GM12878 (cell line): ENCODE measurements at regions not wholly inside any gene's neighbourhood (a gene's known extent, or its start where the extent isn't known, plus 50 kb on each side); places are given as distances from the start of the nearest gene placed in this dataset.

Experiments
- ATAC-seq: fragments of 200-7000 bp; cut with Tn5 transposase; 3 replicates; pipeline ENCODE4 v1.9.1; 2020; ENCODE audit warnings: mild to moderate bottlenecking, moderate library complexity
- BruUV-seq: library from RNA; stranded (reverse); fragments of 400-500 nt; replicated peaks from 2 replicates; lab custom pipeline; 2021; lab: Mats Ljungman, UMichigan
- CTCF ChIA-PET: fragments of 300-600 bp; sonication (Branson Sonifier 250); formaldehyde crosslinking; extraction: SDS; loops from one replicate; lab custom pipeline; 2021; ENCODE audit warnings: inconsistent platforms; lab: Yijun Ruan, JAX
- POLR2A ChIA-PET: fragments of 350-600 bp; formaldehyde crosslinking; extraction: SDS; loops from one replicate; lab custom pipeline; 2021; ENCODE audit warnings: inconsistent platforms; lab: Charles Lee
- RAD21 ChIA-PET: fragments of 300-600 bp; sonication (Branson Sonifier 250); formaldehyde crosslinking; loops from one replicate; lab custom pipeline; 2023; ENCODE audit warnings: antibody characterized with exemption; ENCODE audit not compliant: unreplicated experiment; lab: Charles Lee
- SMC1A ChIA-PET: fragments of 300-600 bp; sonication (Branson Sonifier 250); formaldehyde crosslinking; loops from one replicate; lab custom pipeline; 2023; ENCODE audit not compliant: unreplicated experiment, uncharacterized antibody; lab: Charles Lee
- DNase-seq: peaks from one replicate; pipeline ENCODE4 v3.0.0-alpha.2; 2011; ENCODE audit warnings: low read depth, low spot score
- FAIRE-seq: peaks from 3 replicates; lab custom pipeline; 2011; peaks lifted over from hg19 to GRCh38; lab: Jason Lieb, UNC
- H2AFZ ChIP-seq: 2 replicates; pipeline ENCODE4 v1.6.0; 2011; ENCODE audit warnings: low read depth, low read length, control low read depth; ENCODE audit not compliant: control insufficient read depth
- H3K27ac ChIP-seq: 2 replicates; pipeline ENCODE4 v1.5.1; 2011; ENCODE audit warnings: control low read depth; ENCODE audit not compliant: control insufficient read depth, insufficient read depth
- H3K27me3 ChIP-seq, 2 experiments: replicated peaks in 1 of 2; 2 replicates each; pipeline versions ENCODE4 v1.6.0 to v1.6.1; 2011; ENCODE audit warnings: low read length in 1 of 2; ENCODE audit not compliant: control insufficient read depth in 2 of 2, insufficient read depth in 2 of 2
- H3K36me3 ChIP-seq, 2 experiments: 2 replicates each; pipeline ENCODE4 v1.5.1; 2011; ENCODE audit warnings: low read length in 1 of 2; ENCODE audit not compliant: control insufficient read depth in 2 of 2, insufficient read depth in 2 of 2
- H3K4me1 ChIP-seq: 2 replicates; pipeline ENCODE4 v1.6.1; 2011; ENCODE audit warnings: mild to moderate bottlenecking, low read length, moderate library complexity, mixed read lengths; ENCODE audit not compliant: control insufficient read depth, insufficient read depth
- H3K4me2 ChIP-seq: 2 replicates; pipeline ENCODE4 v1.6.0; 2011; ENCODE audit warnings: control low read depth; ENCODE audit not compliant: control insufficient read depth, insufficient read depth
- H3K4me3 ChIP-seq: fragments of 200-600 bp; sonication (generic); 2 replicates; pipeline ENCODE4 v1.5.1; 2016
- H3K79me2 ChIP-seq: 2 replicates; pipeline ENCODE4 v1.6.0; 2011; ENCODE audit warnings: low read length; ENCODE audit not compliant: control insufficient read depth, insufficient read depth
- H3K9ac ChIP-seq: 2 replicates; pipeline ENCODE4 v1.8.0; 2011; ENCODE audit warnings: low read length, control low read depth, mixed read lengths; ENCODE audit not compliant: control insufficient read depth, insufficient read depth
- H3K9me3 ChIP-seq: replicated peaks from 3 replicates; pipeline ENCODE4 v1.5.1; 2011; ENCODE audit warnings: mild to moderate bottlenecking, low read length; ENCODE audit not compliant: control insufficient read depth, insufficient read depth
- H4K20me1 ChIP-seq: 2 replicates; pipeline ENCODE4 v1.6.0; 2011; ENCODE audit not compliant: control insufficient read depth, insufficient read depth
- BCL3 ChIP-seq: IDR thresholded peaks from 2 replicates; pipeline ENCODE4 v1.6.1; 2011; ENCODE audit warnings: borderline replicate concordance, low read depth, mild to moderate bottlenecking, moderate library complexity, low read length; ENCODE audit not compliant: insufficient read depth, poor library complexity, severe bottlenecking
- CTCF ChIP-seq, 3 experiments: IDR thresholded peaks in 2 of 3; conservative IDR thresholded peaks in 1 of 3; 2 replicates each; pipeline ENCODE4 v1.5.1; 2011; ENCODE audit warnings: low read depth in 3 of 3, low read length in 3 of 3, mild to moderate bottlenecking in 3 of 3, control low read depth in 2 of 3, moderate library complexity in 2 of 3, inconsistent platforms in 1 of 3, mixed read lengths in 1 of 3; ENCODE audit not compliant: control insufficient read depth in 2 of 3, insufficient read depth in 1 of 3; ENCODE audit errors: extremely low read depth in 1 of 3
- IRF4 ChIP-seq: IDR thresholded peaks from 2 replicates; pipeline ENCODE4 v1.6.1; 2011; ENCODE audit warnings: low read depth, low read length
- JUNB ChIP-seq: IDR thresholded peaks from 2 replicates; pipeline ENCODE4 v1.6.1; 2016; ENCODE audit warnings: antibody characterized with exemption, mild to moderate bottlenecking
- TCF3 ChIP-seq: IDR thresholded peaks from 2 replicates; pipeline ENCODE4 v1.6.1; 2012; ENCODE audit warnings: low read depth, mild to moderate bottlenecking, low read length, borderline replicate concordance; ENCODE audit not compliant: insufficient read depth
- YY1 ChIP-seq: IDR thresholded peaks from 2 replicates; pipeline ENCODE4 v1.6.1; 2011; ENCODE audit warnings: low read depth, mild to moderate bottlenecking, low read length
- WGBS: methylation state at CpG from one replicate; pipeline ENCODE4 v1.1.6; 2016; ENCODE audit warnings: low lambda C conversion rate; ENCODE audit not compliant: insufficient replicate concordance, insufficient coverage; ENCODE audit errors: missing lambda C conversion rate; 5-methylcytosine and 5-hydroxymethylcytosine counted together
- in situ Hi-C: fragments of 300-500 bp; cut with MboI; formaldehyde crosslinking; loops from 9 replicates; pipeline ENCODE4 v1.14.3; 2018; ENCODE audit warnings: mixed read lengths
- intact Hi-C: fragments of 100-400 bp; cut with micrococcal nuclease; formaldehyde crosslinking; loops from one replicate; pipeline ENCODE4 v1.14.2; 2022; ENCODE audit not compliant: unreplicated experiment

- ChIA-PET RAD21 (no interaction called here), POLR2A (no interaction called here), CTCF (no interaction called here), SMC1A (interaction anchor here (1.2 kb wide), 1 partner anchor 171 kb away, joined by 3 read pairs; no protein-coding TSS in a partner anchor)
- 2% methylated on average over 5 of the region's 5 CpGs for WGBS
- Histone ChIP-seq H3K4me1 (peaks cover 5% of the 10 kb centered on the region; the same call in 1 of the 2 replicates), H3K4me2 (peak overlapping the region; percentile 41; the same call in 1 of the 2 replicates), H4K20me1 (no peaks in the 10 kb centered on the region), H3K27me3 (no peaks in the 10 kb centered on the region; a peak in 1 of 4 replicates), H3K36me3 (no peaks in the 10 kb centered on the region), H3K27ac (no peak overlapping the region), H3K9me3 (no peaks in the 10 kb centered on the region), H3K9ac (no peak overlapping the region), H3K79me2 (no peaks in the 10 kb centered on the region), H3K4me3 (no peak overlapping the region), H2AFZ (no peak overlapping the region)
- peak; percentile 13 for FAIRE-seq
- TF ChIP-seq BCL3: no peak
- TF ChIP-seq YY1: no peak
- peak; percentile 52; the same call in 1 of the 2 replicates for TF ChIP-seq JUNB
- TF ChIP-seq TCF3: peak; percentile 75; the same call in 1 of the 2 replicates
- TF ChIP-seq CTCF (IDR thresholded peaks at IDR 0.05 in 2 of 3, conservative IDR thresholded peaks at IDR 0.05 in 1 of 3; ENCODE audit: control insufficient read depth in 2 of 3, extremely low read depth in 1 of 3, insufficient read depth in 1 of 3, low read depth in 3 of 3, low read length in 3 of 3): no peak
- TF ChIP-seq IRF4: 0 out of 2 replicates have a peak, but pooled peaks have one; percentile 20
- no TSS peak for BruUV-seq
- intact Hi-C loops: no loop called here
- no peak for ATAC-seq
- in situ Hi-C loops: no loop called here
- no peak for DNase-seq
Observed at GRCh38 chr11:116519499-116519898, 253.3 kb downstream of the BUD13 start.
